ENCODE measurements at regions not wholly inside any gene's neighbourhood (a gene's known extent, or its start where the extent isn't known, plus 50 kb on each side); places are given as distances from the start of the nearest gene placed in this dataset.
A peak's percentile ranks its signal among the peaks of the same experiment; 100 is the strongest.

GRCh38 chrX:82087699-82088098, 885.8 kb downstream of the SH3BGRL start:
- DNase-seq = no peak

- no peak for DNase-seq
These were observed 890.4 kb downstream of the SH3BGRL start for GRCh38 chrX:82092307-82092706.

- DNase-seq = no peak
These were observed 923.2 kb downstream of the SH3BGRL start for GRCh38 chrX:82125103-82125502.

GRCh38 chrX:82127228-82128123, 925.6 kb downstream of the SH3BGRL start:
- no peak for DNase-seq

- DNase-seq = no peak
These were observed 932.5 kb downstream of the SH3BGRL start for GRCh38 chrX:82134378-82134777.

GRCh38 chrX:82141942-82142341, 940.0 kb downstream of the SH3BGRL start:
- no peak for DNase-seq

GRCh38 chrX:82161195-82161594, 959.3 kb downstream of the SH3BGRL start:
- DNase-seq = no peak

GRCh38 chrX:82163701-82164100, 961.8 kb downstream of the SH3BGRL start:
- no peak for DNase-seq

- DNase-seq = no peak
These were observed 995.0 kb downstream of the SH3BGRL start for GRCh38 chrX:82196866-82197265.

GRCh38 chrX:82208975-82209374, 1007.1 kb downstream of the SH3BGRL start:
- DNase-seq = no peak

GRCh38 chrX:82218361-82218760, 1016.5 kb downstream of the SH3BGRL start:
- peak in 1 of 2 experiments; percentile 26 for DNase-seq

- DNase-seq = no peak
These were observed 1017.2 kb downstream of the SH3BGRL start for GRCh38 chrX:82219129-82219528.

GRCh38 chrX:82224961-82225360, 1023.1 kb downstream of the SH3BGRL start:
- no peak for DNase-seq

GRCh38 chrX:82230013-82230412, 1028.1 kb downstream of the SH3BGRL start:
- DNase-seq = no peak

- no peak for DNase-seq
These were observed 1030.8 kb downstream of the SH3BGRL start for GRCh38 chrX:82232679-82233078.

- no peak for DNase-seq
These were observed 1035.4 kb downstream of the SH3BGRL start for GRCh38 chrX:82237328-82237727.

Measured in NCI-H526 (cell line).